Ovary (tissue), 3 donors: ENCODE measurements at regions not wholly inside any gene's neighbourhood (a gene's known extent, or its start where the extent isn't known, plus 50 kb on each side); places are given as distances from the start of the nearest gene placed in this dataset.

ENCODE experiments used
- CTCF ChIP-seq, 3 donors: fragments of 450-650 bp in 2 of 3; fragments of 200-600 bp in 1 of 3; IDR thresholded peaks; one replicate each; pipeline versions ENCODE4 v1.5.1 to v1.8.0; 2016 to 2022; ENCODE audit warnings: antibody characterized with exemption in 3 of 3, mild to moderate bottlenecking in 1 of 3
- EP300 ChIP-seq: sonication (generic); formaldehyde crosslinking; IDR thresholded peaks from one replicate; pipeline ENCODE4 v1.6.1; 2017; ENCODE audit warnings: antibody characterized with exemption
- POLR2A ChIP-seq: fragments of 450-650 bp; IDR thresholded peaks from one replicate; pipeline ENCODE4 v1.6.1; 2017; ENCODE audit warnings: antibody characterized with exemption, mild to moderate bottlenecking, moderate library complexity
- donor health status: DM: no; HTN: no; CAD: no.

GRCh38 chrX:8297766-8298165 lies 126.7 kb upstream of the VCX2 start:
- TF ChIP-seq POLR2A: no peak
- TF ChIP-seq CTCF (IDR thresholded peaks at IDR 0.05): no peak
- no peak for TF ChIP-seq EP300
